ENCODE measurements at regions not wholly inside any gene's neighbourhood (a gene's known extent, or its start where the extent isn't known, plus 50 kb on each side); places are given as distances from the start of the nearest gene placed in this dataset.

GRCh38 chr12:86838711-86839110 is 582.5 kb upstream of the MGAT4C start:
- CTCF ChIA-PET = no interaction called here
- no peaks in the 10 kb centered on the region for H3K4me1 Mint-ChIP-seq (ENCODE audit: low read depth)

GRCh38 chr12:86838260-86838659 is 582.1 kb upstream of the MGAT4C start:
- Mint-ChIP-seq H3K4me3 (no peak overlapping the region), H3K27ac (no peak overlapping the region), H3K27me3 (no peaks in the 10 kb centered on the region), H3K4me1 (ENCODE audit: low read depth) (no peaks in the 10 kb centered on the region), H3K36me3 (ENCODE audit: low read depth) (no peaks in the 10 kb centered on the region), H3K9me3 (no peaks in the 10 kb centered on the region)
- Histone ChIP-seq H3K4me1 (ENCODE audit: insufficient read depth, low read length) (no peaks in the 10 kb centered on the region), H3K9me3 (ENCODE audit: control insufficient read depth in 1 of 2, insufficient read depth in 1 of 2, low read length in 2 of 2) (no peaks in the 10 kb centered on the region), H3K27ac (ENCODE audit: low read depth in 1 of 2, low read length in 2 of 2) (no peak overlapping the region), H3K4me3 (ENCODE audit: low read length) (no peak overlapping the region), H3K27me3 (ENCODE audit: control insufficient read depth in 1 of 2, insufficient read depth in 2 of 2, low read length in 2 of 2) (no peaks in the 10 kb centered on the region), H3K36me3 (ENCODE audit: insufficient read depth, low read length) (no peaks in the 10 kb centered on the region)
- TF ChIP-seq CTCF (IDR thresholded peaks at IDR 0.05) = no peak
- intact Hi-C loops (cut with DNase I, micrococcal nuclease) = no loop called here
- ATAC-seq (ENCODE audit: poor library complexity) (no peak), DNase-seq (no peak)
- ChIA-PET CTCF (no interaction called here), POLR2A (no interaction called here)

More at GRCh38 chr12:86838711-86839110, 582.5 kb upstream of the MGAT4C start:
- POLR2A ChIA-PET = no interaction called here
- no peak overlapping the region for H3K4me3 Mint-ChIP-seq
- H3K4me3 ChIP-seq (ENCODE audit: low read length) = no peak overlapping the region
- intact Hi-C loops (cut with DNase I, micrococcal nuclease) = no loop called here
- TF ChIP-seq CTCF (IDR thresholded peaks at IDR 0.05) = no peak
- DNase-seq = no peak
- H3K27ac Mint-ChIP-seq = no peak overlapping the region
- H3K27me3 Mint-ChIP-seq = no peaks in the 10 kb centered on the region
- ATAC-seq (ENCODE audit: poor library complexity) = no peak
- H3K4me1 ChIP-seq (ENCODE audit: insufficient read depth, low read length) = no peaks in the 10 kb centered on the region
- no peaks in the 10 kb centered on the region for H3K36me3 ChIP-seq (ENCODE audit: insufficient read depth, low read length)
- H3K9me3 Mint-ChIP-seq = no peaks in the 10 kb centered on the region
- H3K27ac ChIP-seq (ENCODE audit: low read depth in 1 of 2, low read length in 2 of 2) = no peak overlapping the region
- no peaks in the 10 kb centered on the region for H3K36me3 Mint-ChIP-seq (ENCODE audit: low read depth)
- no peaks in the 10 kb centered on the region for H3K9me3 ChIP-seq (ENCODE audit: control insufficient read depth in 1 of 2, insufficient read depth in 1 of 2, low read length in 2 of 2)
- no peaks in the 10 kb centered on the region for H3K27me3 ChIP-seq (ENCODE audit: control insufficient read depth in 1 of 2, insufficient read depth in 2 of 2, low read length in 2 of 2)

GRCh38 chr12:86837246-86837645 is 581.1 kb upstream of the MGAT4C start:
- TF ChIP-seq CTCF (IDR thresholded peaks at IDR 0.05) = no peak
- ATAC-seq (ENCODE audit: poor library complexity) (no peak), DNase-seq (no peak)
- Histone ChIP-seq H3K4me3 (ENCODE audit: low read length) (no peak overlapping the region), H3K27ac (ENCODE audit: low read depth in 1 of 2, low read length in 2 of 2) (no peak overlapping the region), H3K36me3 (ENCODE audit: insufficient read depth, low read length) (no peaks in the 10 kb centered on the region), H3K27me3 (ENCODE audit: control insufficient read depth in 1 of 2, insufficient read depth in 2 of 2, low read length in 2 of 2) (no peaks in the 10 kb centered on the region), H3K4me1 (ENCODE audit: insufficient read depth, low read length) (no peaks in the 10 kb centered on the region), H3K9me3 (ENCODE audit: control insufficient read depth in 1 of 2, insufficient read depth in 1 of 2, low read length in 2 of 2) (no peaks in the 10 kb centered on the region)
- ChIA-PET POLR2A (no interaction called here), CTCF (no interaction called here)
- no peak overlapping the region for H3K27ac Mint-ChIP-seq
- intact Hi-C loops (cut with DNase I, micrococcal nuclease) = no loop called here
- H3K4me1 Mint-ChIP-seq (ENCODE audit: low read depth) = no peaks in the 10 kb centered on the region
- no peaks in the 10 kb centered on the region for H3K27me3 Mint-ChIP-seq
- no peak overlapping the region for H3K4me3 Mint-ChIP-seq
- H3K9me3 Mint-ChIP-seq = no peaks in the 10 kb centered on the region
- H3K36me3 Mint-ChIP-seq (ENCODE audit: low read depth) = no peaks in the 10 kb centered on the region

Measured in CD4-positive, alpha-beta T cell (primary cell).